ENCODE measurements at regions not wholly inside any gene's neighbourhood (a gene's known extent, or its start where the extent isn't known, plus 50 kb on each side); places are given as distances from the start of the nearest gene placed in this dataset.

GRCh38 chr5:156259618-156260017, 67.3 kb upstream of the SGCD start:
- TF ChIP-seq EP300 (IDR thresholded peaks at IDR 0.05) (no peak), MYC (IDR thresholded peaks at IDR 0.05; ENCODE audit: borderline replicate concordance, low read length) (no peak), CTCF (IDR thresholded peaks at IDR 0.05) (no peak), RFX5 (IDR thresholded peaks at IDR 0.05) (no peak), MAX (IDR thresholded peaks at IDR 0.05) (no peak), POLR2AphosphoS2 (conservative IDR thresholded peaks at IDR 0.05; ENCODE audit: low read length) (no peak)

Measured in A549 (cell line).